Pancreas (tissue), 10 donors: ENCODE measurements at regions not wholly inside any gene's neighbourhood (a gene's known extent, or its start where the extent isn't known, plus 50 kb on each side); places are given as distances from the start of the nearest gene placed in this dataset.

Experiments used
- ATAC-seq, 4 donors: fragments of 200-7000 bp; cut with Tn5 transposase; one replicate each; pipeline versions ENCODE4 v1.8.0 to v1.9.1; 2020; ENCODE audit warnings: mild to moderate bottlenecking in 4 of 4, moderate library complexity in 4 of 4
- DNase-seq, 6 donors: peaks; one replicate each; pipeline ENCODE4 v3.0.0-alpha.2; 2020
- FAIRE-seq: peaks from 2 replicates; lab custom pipeline; 2012; peaks lifted over from hg19 to GRCh38; lab: Jason Lieb, UNC
- H3K27ac ChIP-seq, 4 donors: fragments of 200-600 bp; sonication (generic); 1 replicate in 3 of 4; 2 replicates in 1 of 4; pipeline versions ENCODE4 v1.5.0 to v1.8.0; 2020
- H3K27me3 ChIP-seq, 4 donors: fragments of 200-600 bp; one replicate each; pipeline ENCODE4 v1.8.0; 2021
- H3K36me3 ChIP-seq, 3 donors: fragments of 200-600 bp; sonication (generic) in 1 of 3; one replicate each; pipeline versions ENCODE4 v1.5.0 to v1.8.0; 2020 to 2021
- H3K4me1 ChIP-seq, 3 donors: fragments of 200-600 bp; one replicate each; pipeline ENCODE4 v1.8.0; 2021
- H3K4me3 ChIP-seq, 4 donors: fragments of 200-600 bp; sonication (generic) in 2 of 4; one replicate each; pipeline versions ENCODE4 v1.5.0 to v1.8.0; 2020 to 2021
- H3K9me3 ChIP-seq, 4 donors: fragments of 200-600 bp; one replicate each; pipeline ENCODE4 v1.8.0; 2021
- WGBS, 2 donors: extraction: QIAGEN DNeasy Blood & Tissue Kit; methylation state at CpG; one replicate each; pipeline ENCODE4 v1.1.7; 2013; 5-methylcytosine and 5-hydroxymethylcytosine counted together
- intact Hi-C, 3 donors: fragments of 100-400 bp; cut with DNase I; formaldehyde crosslinking; loops; one replicate each; pipeline versions ENCODE4 v1.11.1 to v1.14.2; 2022
- TF ChIP-seq, protein P1 (sequence below), 4 donors: fragments of 200-600 bp; sonication (generic) in 3 of 4; IDR thresholded peaks; one replicate each; pipeline versions ENCODE4 v1.5.0 to v1.8.0; 2021; ENCODE audit warnings: antibody characterized with exemption in 4 of 4
- donor health status: healthy with polysubstance abuse.
- donor health status: DM: no; HTN: no; CAD: no; lungs with moderate emphysema.
- donor health status: DM: no; HTN: no; CAD: no.
- donor health status: control.
- donor health status: control.
- donor health status: Bipolar disorder and iron deficiency.
- donor health status: DM: yes; HTN: yes; CAD: no.
- donor health status: DM: no; HTN: no; CAD: no.
- donor health status: DM: no; HTN: no; CAD: no.
- donor health status: DM: yes; HTN: yes; CAD: no.

GRCh38 chr12:92485351-92486348 lies 217.1 kb upstream of the PLEKHG7 start:
- no peaks in the 10 kb centered on the region for H3K9me3 ChIP-seq
- TF ChIP-seq, protein P1, sequence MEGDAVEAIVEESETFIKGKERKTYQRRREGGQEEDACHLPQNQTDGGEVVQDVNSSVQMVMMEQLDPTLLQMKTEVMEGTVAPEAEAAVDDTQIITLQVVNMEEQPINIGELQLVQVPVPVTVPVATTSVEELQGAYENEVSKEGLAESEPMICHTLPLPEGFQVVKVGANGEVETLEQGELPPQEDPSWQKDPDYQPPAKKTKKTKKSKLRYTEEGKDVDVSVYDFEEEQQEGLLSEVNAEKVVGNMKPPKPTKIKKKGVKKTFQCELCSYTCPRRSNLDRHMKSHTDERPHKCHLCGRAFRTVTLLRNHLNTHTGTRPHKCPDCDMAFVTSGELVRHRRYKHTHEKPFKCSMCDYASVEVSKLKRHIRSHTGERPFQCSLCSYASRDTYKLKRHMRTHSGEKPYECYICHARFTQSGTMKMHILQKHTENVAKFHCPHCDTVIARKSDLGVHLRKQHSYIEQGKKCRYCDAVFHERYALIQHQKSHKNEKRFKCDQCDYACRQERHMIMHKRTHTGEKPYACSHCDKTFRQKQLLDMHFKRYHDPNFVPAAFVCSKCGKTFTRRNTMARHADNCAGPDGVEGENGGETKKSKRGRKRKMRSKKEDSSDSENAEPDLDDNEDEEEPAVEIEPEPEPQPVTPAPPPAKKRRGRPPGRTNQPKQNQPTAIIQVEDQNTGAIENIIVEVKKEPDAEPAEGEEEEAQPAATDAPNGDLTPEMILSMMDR (IDR thresholded peaks at IDR 0.05): no peak
- DNase-seq (no peak), ATAC-seq (no peak), FAIRE-seq (no peak)
- H3K4me3 ChIP-seq: no peak overlapping the region
- no peak overlapping the region for H3K27ac ChIP-seq
- no peaks in the 10 kb centered on the region for H3K27me3 ChIP-seq
- intact Hi-C loops: no loop called here
- no peaks in the 10 kb centered on the region for H3K4me1 ChIP-seq
- H3K36me3 ChIP-seq: no peaks in the 10 kb centered on the region
- 84 to 88% methylated on average over 6 of the region's 6 CpGs for WGBS, 2 donors

- peak in 1 of 4 donors; percentile 45 for ATAC-seq
- 93 to 96% methylated on average over 2 of the region's 2 CpGs for WGBS, 2 donors
Measured at GRCh38 chr12:92482599-92482998, 220.2 kb upstream of the PLEKHG7 start.

GRCh38 chr12:92481066-92481465 lies 221.7 kb upstream of the PLEKHG7 start:
- ATAC-seq (no peak), FAIRE-seq (no peak), DNase-seq (no peak)
- TF ChIP-seq, protein P1 (IDR thresholded peaks at IDR 0.05): no peak
- no peaks in the 10 kb centered on the region for H3K4me1 ChIP-seq
- no peaks in the 10 kb centered on the region for H3K36me3 ChIP-seq
- intact Hi-C loops: no loop called here
- no peak overlapping the region for H3K4me3 ChIP-seq
- WGBS, 2 donors: 91 to 94% methylated on average over 2 of the region's 2 CpGs
- no peaks in the 10 kb centered on the region for H3K27me3 ChIP-seq
- no peaks in the 10 kb centered on the region for H3K9me3 ChIP-seq
- no peak overlapping the region for H3K27ac ChIP-seq

More at GRCh38 chr12:92482599-92482998, 220.2 kb upstream of the PLEKHG7 start:
- H3K4me1 ChIP-seq: no peaks in the 10 kb centered on the region
- intact Hi-C loops: no loop called here
- TF ChIP-seq, protein P1 (IDR thresholded peaks at IDR 0.05): no peak
- H3K4me3 ChIP-seq: no peak overlapping the region
- FAIRE-seq (no peak), DNase-seq (no peak)
- no peaks in the 10 kb centered on the region for H3K36me3 ChIP-seq
- no peak overlapping the region for H3K27ac ChIP-seq
- no peaks in the 10 kb centered on the region for H3K9me3 ChIP-seq
- no peaks in the 10 kb centered on the region for H3K27me3 ChIP-seq

GRCh38 chr12:92478692-92479091 lies 224.1 kb upstream of the PLEKHG7 start:
- Histone ChIP-seq H3K36me3 (no peaks in the 10 kb centered on the region), H3K4me3 (no peak overlapping the region), H3K27ac (no peak overlapping the region), H3K9me3 (no peaks in the 10 kb centered on the region), H3K4me1 (peaks cover 0 to under 1% (median 0%) of the 10 kb centered on the region in 3 donors), H3K27me3 (no peaks in the 10 kb centered on the region)
- FAIRE-seq: no peak
- intact Hi-C loops: no loop called here
- no peak for DNase-seq
- 67 to 69% methylated on average over 2 of the region's 2 CpGs for WGBS, 2 donors
- no peak for ATAC-seq
- TF ChIP-seq, protein P1 (IDR thresholded peaks at IDR 0.05): no peak

- FAIRE-seq (no peak), ATAC-seq (no peak), DNase-seq (no peak)
- Histone ChIP-seq H3K4me3 (no peak overlapping the region), H3K27me3 (no peaks in the 10 kb centered on the region), H3K36me3 (no peaks in the 10 kb centered on the region), H3K9me3 (no peaks in the 10 kb centered on the region), H3K4me1 (peaks cover 0 to 4% (median 0%) of the 10 kb centered on the region in 3 donors), H3K27ac (no peak overlapping the region)
- intact Hi-C loops: no loop called here
- TF ChIP-seq, protein P1 (IDR thresholded peaks at IDR 0.05): no peak
- 96 to 97% methylated on average over 1 of the region's 1 CpG for WGBS, 2 donors
Measured at GRCh38 chr12:92476844-92477243, 225.9 kb upstream of the PLEKHG7 start.
